Vagina (tissue), 2 donors: ENCODE measurements at regions not wholly inside any gene's neighbourhood (a gene's known extent, or its start where the extent isn't known, plus 50 kb on each side); places are given as distances from the start of the nearest gene placed in this dataset.

Experiments
- POLR2A ChIP-seq, 2 donors: fragments of 450-650 bp; IDR thresholded peaks; one replicate each; pipeline ENCODE4 v1.6.1; 2017; ENCODE audit warnings: antibody characterized with exemption in 2 of 2, mild to moderate bottlenecking in 2 of 2, moderate library complexity in 2 of 2
- POLR2AphosphoS5 ChIP-seq, 2 donors: sonication (generic); formaldehyde crosslinking; IDR thresholded peaks; one replicate each; pipeline ENCODE4 v1.9.0; 2017; ENCODE audit warnings: antibody characterized with exemption in 2 of 2, mild to moderate bottlenecking in 2 of 2, low read depth in 1 of 2; ENCODE audit not compliant: insufficient read depth in 1 of 2
- TF ChIP-seq, protein P1 (sequence below), 3 experiments: fragments of 450-650 bp in 2 of 3; fragments of 200-600 bp in 1 of 3; sonication (generic) in 1 of 3; IDR thresholded peaks; one replicate each; pipeline ENCODE4 v1.5.1; 2017 to 2019; ENCODE audit warnings: antibody characterized with exemption in 3 of 3, mild to moderate bottlenecking in 2 of 3, moderate library complexity in 2 of 3

- TF ChIP-seq POLR2A (IDR thresholded peaks at IDR 0.05) (no peak), POLR2AphosphoS5 (IDR thresholded peaks at IDR 0.05; ENCODE audit: insufficient read depth in 1 of 2, low read depth in 1 of 2) (no peak)
- TF ChIP-seq, protein P1, sequence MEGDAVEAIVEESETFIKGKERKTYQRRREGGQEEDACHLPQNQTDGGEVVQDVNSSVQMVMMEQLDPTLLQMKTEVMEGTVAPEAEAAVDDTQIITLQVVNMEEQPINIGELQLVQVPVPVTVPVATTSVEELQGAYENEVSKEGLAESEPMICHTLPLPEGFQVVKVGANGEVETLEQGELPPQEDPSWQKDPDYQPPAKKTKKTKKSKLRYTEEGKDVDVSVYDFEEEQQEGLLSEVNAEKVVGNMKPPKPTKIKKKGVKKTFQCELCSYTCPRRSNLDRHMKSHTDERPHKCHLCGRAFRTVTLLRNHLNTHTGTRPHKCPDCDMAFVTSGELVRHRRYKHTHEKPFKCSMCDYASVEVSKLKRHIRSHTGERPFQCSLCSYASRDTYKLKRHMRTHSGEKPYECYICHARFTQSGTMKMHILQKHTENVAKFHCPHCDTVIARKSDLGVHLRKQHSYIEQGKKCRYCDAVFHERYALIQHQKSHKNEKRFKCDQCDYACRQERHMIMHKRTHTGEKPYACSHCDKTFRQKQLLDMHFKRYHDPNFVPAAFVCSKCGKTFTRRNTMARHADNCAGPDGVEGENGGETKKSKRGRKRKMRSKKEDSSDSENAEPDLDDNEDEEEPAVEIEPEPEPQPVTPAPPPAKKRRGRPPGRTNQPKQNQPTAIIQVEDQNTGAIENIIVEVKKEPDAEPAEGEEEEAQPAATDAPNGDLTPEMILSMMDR (IDR thresholded peaks at IDR 0.05) = no peak
These were observed 50.0 kb upstream of the ACYP2 start for GRCh38 chr2:54065411-54065810.
